GM21737 (cell line): ENCODE measurements at regions not wholly inside any gene's neighbourhood (a gene's known extent, or its start where the extent isn't known, plus 50 kb on each side); places are given as distances from the start of the nearest gene placed in this dataset.
"Not testable (repeated sequence)": the region's sequence is repeated elsewhere in the genome, so short reads cannot be mapped to it uniquely, and the experiment has no call there.

Experiments used
- ATAC-seq: cut with Tn5 transposase; IDR thresholded peaks from one replicate; pipeline ENCODE4 v1.9.1; 2021; ENCODE audit warnings: mild to moderate bottlenecking, moderate library complexity; ENCODE audit not compliant: unreplicated experiment

DNA sequence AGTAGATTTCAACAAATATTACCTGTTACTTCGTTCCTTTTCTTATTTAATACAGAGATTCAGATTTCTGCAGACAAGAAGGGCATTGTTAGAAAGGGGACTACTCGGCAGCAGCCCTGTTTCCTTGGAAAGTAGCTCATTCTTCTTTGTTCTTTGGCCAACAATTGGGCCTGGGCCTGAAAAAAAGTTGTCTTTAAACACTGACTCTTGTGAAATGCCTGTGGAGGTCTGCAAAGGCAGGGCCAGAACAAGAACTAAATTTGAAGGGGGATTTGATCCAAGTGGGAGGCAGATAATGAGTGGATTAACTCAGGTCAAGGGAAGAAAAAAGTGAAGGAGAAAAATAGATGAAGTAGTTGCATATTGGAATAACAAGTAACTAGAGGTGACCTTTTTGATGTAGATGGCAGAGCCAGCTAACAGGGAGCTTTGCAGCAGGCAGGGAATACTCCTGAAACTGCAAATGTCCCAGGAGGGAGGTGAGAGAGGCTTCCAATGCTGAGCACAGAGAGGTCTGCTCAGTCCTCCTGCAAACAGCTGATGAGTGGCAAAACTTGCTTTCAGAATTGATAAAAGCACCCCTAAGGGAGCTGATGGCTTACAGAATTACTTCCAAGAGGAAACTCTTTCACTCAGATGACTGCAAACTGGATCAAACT lies 393.2 kb upstream of the HS3ST1 start:
- no peak for ATAC-seq

DNA sequence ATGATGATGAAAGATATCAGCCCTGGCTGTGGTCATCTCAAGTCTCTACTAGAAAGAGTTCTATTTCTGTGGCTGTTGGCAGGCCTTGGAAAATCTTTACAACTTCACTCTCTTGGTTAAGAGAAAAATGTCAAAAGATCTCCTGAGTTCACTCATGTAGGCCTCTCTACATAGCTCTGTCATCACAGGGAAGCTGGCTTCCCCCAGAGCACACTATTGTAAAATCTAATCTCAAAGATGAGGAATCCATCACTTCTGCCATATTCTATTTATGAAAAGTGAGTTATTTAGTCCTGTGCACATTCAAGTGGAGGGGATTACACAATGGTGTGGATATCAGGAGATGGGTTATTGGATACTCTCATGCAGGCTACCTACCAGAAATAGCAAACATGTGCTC lies 388.4 kb upstream of the HS3ST1 start:
- ATAC-seq = no peak

DNA sequence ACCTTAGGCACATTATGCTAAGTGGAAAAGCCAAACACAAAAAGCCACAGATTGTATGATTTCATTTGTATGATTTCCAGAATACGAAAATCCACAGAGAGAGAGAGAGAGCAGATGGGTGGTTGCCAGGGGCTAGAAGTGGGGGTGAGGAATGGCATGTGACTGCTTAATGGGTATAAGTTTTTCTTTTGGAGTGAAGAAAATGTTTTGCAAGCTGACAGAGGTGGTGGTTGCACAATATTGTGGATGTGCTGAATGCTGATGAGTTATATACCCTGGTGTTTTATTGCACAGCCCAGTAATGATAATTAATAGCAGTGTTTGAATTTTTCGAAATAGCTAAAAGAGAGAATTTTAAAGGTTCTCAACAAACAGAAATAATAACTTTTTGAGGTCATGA lies 386.1 kb upstream of the HS3ST1 start:
- ATAC-seq = no peak

DNA sequence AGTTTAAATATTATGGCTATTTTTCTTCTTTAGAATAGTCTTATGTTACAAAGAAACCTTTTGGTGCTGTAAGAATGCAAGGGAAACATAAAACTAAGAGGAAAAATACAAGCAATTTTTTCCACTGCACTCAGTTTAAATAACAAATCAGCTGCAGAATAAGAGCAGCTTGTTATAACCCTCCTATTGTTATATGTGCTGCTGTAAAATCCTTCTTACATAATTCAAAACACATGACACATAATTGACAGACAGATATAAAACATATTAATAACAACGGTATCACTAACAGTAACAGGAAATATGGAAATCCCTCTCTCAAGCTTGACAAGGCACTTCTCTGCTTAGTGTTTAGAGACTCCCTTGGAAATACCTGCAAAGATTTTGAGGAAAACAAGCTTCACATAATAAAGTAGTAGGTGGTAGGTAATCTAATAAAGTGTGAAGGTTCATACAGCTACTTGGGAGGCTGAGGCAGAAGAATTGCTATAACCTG lies 385.3 kb upstream of the HS3ST1 start:
- ATAC-seq = no peak

DNA sequence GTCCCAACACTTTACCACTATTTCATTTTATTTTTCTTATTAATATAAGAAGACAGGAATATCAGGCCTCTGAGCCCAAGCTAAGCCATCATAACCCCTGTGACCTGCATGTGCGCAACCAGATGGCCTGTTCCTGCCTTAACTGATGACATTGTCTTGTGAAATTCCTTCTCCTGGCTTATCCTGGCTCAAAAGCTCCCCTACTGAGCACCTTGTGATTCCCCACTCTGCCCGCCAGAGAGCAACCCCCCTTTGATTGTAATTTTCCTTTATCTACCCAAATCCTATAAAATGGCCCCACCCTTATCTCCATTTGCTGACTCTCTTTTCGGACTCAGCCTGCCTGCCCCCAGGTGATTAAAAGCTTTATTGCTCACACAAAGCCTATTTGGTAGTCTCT lies 382.8 kb upstream of the HS3ST1 start:
- not testable (repeated sequence) for ATAC-seq

DNA sequence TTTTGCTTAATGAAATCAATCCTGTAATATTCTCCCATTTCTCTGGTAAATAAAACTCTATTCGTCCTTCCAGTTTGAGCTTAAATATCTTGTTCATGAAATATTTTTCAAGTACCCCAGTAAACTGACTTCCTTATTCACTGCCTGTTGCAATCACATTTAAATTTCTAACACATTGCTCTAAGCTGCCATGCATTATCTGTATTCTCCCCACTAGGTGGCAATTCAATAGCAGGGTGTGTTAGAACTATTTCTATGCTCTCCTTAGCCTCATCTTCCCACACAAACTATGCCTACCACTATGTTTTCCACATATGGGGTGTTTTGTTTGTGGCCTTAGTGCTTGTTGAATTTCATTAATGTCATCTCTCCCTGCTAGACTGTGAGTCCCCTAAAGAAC lies 377.1 kb upstream of the HS3ST1 start:
- no peak for ATAC-seq

DNA sequence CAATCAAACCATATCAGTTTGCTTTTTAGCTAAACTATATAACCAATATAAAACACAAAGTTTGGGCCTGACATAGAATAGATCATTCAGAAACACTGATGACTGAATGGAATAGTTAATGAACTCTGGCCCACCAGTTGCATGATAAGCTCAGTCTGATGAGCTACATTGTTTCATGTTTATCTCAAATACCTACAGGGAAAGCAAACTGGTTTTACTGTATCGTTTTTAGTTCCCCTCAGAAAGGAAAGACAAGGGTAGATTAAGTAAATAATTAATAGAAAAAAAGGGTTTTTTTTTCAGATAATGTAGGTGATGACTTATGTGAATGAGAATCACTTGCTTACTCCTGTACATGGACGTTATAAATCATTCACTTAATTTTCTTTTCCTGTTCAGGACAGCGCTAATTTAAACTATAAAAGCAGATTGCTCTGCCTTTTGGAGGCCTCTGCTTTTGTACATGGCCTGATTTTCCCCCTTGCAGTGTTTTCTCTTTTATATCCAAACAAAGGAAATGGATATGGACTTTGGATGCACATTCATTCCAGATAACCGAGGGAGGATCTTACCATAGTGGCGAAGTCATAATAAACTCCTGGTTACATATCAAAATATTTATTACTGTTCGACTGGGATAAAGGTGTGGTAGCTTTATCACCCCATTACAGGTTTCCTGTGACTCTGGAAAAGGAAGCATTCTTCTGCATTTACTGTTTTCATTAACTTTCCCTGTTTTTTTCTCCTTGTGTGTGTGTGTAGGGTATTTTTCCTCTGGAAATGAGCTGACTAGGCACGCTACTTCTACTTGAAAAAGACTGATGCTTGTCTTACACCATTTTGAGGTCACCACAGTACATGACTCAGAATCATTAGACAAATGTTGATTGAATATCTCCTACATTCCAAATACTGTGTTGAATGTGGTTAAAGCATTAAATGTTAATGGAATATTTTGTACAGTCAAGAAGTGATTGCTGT lies 373.1 kb upstream of the HS3ST1 start:
- ATAC-seq = no peak

DNA sequence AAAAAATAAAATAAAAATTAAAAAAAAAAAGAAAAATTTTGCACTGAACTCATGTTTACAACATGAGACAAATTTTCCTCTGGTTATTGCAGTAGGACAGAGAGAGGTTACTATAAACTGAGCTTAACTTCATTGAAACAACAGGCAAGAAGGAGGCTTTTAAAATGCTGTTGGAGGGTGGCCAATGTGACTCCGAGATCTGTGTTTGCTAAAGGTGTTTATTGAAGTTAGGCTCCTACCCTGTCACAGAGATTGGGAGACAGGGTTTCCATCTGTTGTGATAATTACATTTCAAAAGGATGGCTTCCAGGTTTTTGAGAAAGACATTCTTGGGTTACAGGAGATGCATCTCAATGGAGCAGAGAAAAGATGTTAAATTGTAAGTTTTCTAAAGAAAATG lies 370.5 kb upstream of the HS3ST1 start:
- ATAC-seq = no peak

DNA sequence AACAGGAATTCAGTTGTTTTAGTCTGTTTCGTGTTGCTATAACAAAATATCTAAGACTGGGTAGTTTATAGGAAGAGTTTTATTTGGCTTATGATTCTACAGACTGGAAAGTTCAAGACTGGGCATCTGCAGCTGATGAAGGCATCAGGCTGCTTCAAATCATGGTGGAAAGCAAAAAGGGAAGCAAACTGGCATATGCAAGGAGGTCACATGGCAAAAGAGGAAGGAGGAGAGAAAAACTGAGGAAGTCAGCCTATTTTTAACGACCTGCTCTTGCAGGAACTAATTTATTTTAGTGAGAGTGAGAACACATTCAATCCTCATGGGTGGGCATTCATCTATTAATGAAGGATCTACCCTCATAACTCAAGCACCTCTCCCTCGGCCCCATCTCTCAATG lies 363.1 kb upstream of the HS3ST1 start:
- no peak for ATAC-seq

DNA sequence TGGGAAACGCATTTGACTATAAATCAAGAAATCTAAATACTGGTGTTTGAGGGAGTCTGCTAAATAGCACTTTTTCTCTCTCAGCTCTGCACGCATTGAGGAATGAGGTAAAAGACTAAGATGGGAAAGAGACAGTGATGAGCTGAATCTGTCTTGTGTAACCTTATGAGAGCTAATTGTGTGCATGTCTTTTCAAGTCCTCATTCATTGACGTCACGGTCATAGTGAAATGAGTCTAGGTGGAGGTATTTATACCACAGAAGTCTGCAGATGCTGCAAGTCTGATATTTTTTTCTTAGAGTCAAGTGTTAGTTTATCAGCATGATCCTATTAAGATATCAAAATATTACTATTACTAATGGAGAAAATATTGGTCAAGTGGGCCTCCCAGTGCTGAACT lies 361.5 kb upstream of the HS3ST1 start:
- no peak for ATAC-seq

DNA sequence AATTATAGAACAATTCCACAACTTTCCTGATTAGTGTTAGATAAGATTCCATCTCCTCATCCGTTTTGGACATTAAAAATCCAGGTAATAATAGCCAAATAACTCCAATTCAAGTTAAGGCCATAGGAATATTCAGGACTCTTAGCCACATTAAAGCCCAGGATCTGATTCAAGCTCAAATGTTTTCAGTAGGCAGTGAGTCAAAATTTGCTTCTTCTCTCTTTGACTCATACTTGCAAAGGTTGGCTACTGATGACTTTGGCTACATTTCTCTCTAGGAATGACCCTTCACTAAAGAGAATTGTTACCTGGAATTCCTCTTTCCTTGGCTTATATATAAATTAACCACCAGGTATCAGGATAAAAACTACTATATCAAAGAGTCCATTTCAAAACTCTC lies 354.9 kb upstream of the HS3ST1 start:
- no peak for ATAC-seq

DNA sequence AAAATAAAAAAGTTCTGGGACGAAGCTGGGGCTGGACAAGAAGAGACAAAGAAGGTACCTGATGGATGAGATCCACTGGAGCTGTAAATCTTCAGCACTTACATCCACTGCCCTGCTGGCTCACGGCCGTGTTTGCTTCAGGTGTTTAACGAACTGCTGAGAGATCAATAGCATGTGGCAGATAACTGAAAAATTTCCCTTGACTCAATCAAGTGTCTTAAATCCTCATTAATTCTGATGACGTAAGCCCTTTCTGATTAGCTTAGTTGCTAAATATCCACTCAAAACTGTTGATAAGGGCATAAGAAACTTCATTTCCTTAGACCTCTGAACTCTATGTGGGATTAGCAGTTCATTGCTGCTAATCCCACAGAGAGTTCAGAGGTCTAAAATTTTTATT lies 354.2 kb upstream of the HS3ST1 start:
- no peak for ATAC-seq

DNA sequence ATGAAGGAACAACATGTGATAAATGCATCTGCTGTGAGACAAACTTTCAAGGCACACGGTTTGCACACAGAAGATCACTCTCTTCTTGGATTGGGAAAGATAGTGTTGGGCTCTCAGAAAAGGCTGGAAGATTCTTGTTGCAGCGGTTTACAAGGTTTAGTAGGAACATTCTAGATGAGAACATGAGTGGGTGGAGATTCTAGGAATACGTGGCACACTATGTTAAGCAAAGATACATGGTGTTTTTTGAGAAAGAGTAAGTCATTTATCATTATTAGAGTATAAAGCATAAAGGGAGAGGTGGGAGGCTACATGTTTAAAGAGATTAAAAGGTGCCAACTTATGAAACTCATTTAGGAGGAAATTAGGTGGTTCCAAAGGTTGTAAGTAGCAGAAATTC lies 348.8 kb upstream of the HS3ST1 start:
- ATAC-seq = no peak

DNA sequence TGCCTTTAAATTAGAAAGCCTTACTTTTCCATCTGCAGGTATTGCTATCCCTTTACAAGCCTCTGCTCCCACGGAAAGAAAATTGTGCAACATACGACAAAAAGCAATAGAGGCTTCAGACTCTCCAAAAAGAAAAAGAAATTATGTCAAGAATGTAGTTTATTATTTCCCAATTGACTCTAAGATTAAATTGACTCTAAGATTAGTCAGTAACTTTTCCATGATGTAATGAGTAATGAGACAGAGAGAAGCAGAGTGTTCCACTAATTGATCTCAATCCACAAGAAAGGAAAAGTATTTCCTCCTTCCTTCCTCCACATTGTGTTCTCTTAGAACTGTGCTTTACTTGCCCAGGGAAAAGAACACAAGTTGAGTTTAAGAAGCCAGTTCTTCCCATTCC lies 345.7 kb upstream of the HS3ST1 start:
- ATAC-seq = no peak

DNA sequence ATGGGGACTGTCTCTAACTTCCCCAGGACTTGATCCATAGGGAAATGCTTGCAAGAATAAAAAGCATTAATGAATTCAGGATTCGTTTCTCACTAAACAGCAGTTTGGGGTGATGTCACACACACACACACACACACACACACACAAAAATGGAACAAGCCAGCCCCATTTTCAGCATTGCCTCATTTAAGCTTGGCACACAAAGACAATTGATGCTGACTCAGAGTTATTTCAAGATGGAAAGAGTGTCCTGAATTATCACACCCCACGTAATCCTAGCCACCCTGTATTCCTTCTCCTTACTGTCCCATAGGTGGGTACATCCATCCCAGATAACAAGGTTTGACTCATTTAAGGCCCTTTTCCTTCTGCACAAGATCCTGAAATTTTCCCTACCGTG lies 345.1 kb upstream of the HS3ST1 start:
- ATAC-seq = no peak

DNA sequence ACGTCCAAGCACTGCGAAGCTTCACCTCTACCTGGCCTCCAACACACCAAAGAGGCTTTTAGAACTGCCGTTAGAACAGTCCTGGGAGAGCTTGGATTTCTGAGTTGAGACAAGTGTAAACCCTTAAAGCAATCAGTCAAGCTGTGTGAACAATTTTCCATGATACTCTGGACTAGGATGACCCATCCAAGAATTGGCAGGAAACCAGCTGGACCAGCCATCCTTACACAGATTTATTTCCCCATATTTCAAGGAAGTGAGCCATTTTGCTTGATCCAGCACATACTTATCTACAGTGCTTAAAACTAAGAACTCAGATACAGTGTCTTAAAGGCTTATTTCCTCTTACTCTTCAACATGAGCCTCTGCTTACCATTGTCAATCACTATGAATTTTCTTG lies 340.7 kb upstream of the HS3ST1 start:
- no peak for ATAC-seq

DNA sequence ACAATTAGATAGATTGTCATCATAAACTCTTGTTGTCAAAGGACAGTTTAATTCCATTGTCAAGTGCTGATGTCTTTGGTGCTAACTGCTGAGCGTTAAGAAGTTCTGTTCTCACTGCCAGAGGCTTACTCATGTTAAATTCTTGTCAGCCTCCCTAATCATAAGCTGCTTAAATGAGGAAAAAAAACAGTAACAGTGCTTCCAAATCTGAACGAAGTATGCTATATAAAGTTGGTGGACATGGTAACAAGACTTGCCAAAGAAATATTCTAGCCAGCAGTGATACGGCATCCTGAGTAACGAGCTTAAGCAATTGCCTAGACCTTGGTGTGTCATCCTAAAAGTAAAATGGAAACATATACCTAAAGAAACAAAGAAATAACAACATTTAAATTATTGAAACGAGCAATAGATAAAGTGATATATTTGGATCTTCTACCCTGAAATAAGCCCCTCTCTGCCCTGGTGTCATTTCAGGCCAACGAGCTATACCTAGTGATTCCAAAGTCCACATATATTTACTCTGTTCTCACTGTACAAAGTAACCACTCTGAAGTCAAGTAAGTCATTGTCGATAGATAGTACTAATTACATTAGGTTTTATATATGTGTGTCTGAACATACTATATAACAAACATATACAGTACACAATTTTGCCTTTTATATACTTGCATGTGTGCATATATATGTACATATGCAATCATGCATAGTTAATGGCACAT lies 339.7 kb upstream of the HS3ST1 start:
- no peak for ATAC-seq

DNA sequence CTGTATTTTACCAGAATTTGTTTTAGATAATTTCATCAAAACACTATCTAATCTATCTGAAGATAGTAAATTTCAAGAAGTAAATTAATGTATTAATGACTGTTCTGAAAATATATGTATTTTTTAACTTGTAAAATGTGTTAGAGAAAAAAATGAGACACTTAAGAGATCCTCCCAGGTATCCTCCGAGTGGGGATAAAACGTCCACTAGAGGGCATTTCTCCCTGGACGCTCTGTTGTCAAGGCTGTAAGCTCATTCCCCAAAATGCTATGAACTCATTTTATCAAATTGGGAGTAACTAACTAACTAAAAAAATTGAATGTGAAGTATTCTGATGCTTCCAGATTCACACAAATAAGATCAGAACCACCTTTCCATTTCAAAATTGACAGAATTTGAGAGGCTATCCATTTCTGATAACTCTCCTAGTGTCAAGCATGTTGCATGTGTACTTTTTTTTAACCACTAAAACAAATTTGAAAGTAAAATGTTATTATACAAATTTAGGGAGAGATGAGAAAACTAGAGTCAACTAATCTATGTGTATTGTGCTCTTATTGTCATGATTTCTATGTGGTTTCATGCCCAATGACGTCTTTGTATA lies 337.3 kb upstream of the HS3ST1 start:
- ATAC-seq = peak; percentile 59

DNA sequence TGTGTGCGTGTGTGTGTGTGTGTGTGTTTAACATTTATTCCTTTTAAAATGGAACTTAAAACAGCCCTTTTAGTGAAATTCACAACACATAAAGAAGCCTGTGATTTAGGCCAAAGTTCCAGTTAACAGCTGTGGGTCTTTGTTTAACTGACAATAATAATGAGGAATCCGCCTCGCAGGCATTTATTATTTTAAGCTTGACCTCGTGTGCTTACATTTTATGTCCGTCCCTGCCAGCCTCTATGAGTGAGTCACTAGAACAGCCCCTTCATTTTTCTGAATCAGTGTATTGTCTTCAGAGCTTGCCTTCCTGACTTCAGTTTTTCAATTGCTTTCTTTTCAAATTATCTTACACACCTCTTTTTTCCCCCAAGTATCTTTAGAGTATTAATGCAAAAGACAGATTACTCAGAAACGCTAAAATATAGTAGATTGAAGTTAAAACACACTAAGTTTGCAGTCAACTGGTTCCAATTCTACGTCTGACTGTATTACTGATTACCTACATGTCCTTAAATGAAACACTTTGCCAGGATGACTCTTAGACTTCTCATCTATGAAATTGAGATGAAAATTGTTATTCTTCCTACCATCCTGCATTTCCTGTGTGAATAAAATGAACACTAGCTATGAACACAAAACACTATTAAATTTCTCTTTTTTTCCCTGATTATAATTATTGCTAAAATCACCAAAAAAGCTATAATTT lies 319.6 kb upstream of the HS3ST1 start:
- ATAC-seq = no peak

DNA sequence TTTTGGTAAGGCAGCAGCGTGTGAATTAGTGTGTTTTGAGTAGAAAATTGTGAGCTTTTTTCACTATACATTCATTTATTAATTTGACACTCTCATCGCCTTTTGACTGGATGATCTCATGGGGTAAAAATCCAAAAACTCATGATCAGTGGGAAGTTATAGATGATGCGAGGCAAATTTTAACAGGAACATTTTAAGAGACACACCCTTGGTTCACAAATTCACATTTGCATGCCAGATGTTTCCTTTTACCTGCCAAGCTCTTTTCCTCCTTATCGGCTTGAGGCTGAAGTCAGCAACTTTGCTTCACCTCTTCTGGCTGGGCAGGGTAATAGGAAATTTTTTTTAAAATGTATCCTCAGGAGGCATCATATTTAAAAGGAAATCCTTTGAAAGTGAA lies 318.0 kb upstream of the HS3ST1 start:
- ATAC-seq = no peak

DNA sequence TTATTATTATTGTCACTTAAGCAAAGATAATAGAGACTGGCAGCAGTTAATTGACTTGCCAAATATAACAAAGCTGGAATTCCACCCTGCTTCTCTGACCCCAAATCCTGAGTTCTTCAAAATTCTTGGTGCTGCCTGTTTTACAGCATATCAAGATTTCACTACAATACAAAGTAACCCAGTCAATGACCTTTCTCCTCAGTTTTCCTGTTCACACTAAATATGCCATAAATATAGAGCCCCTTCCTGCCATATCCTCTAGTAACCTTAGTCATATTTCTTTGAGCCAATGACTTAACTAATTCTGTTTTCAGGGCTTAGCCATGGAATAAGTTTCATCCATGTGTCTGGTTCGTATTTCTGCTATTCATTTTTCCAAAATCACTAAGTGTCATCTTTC lies 315.3 kb upstream of the HS3ST1 start:
- no peak for ATAC-seq
